ENCODE measurements at regions not wholly inside any gene's neighbourhood (a gene's known extent, or its start where the extent isn't known, plus 50 kb on each side); places are given as distances from the start of the nearest gene placed in this dataset.

DNA sequence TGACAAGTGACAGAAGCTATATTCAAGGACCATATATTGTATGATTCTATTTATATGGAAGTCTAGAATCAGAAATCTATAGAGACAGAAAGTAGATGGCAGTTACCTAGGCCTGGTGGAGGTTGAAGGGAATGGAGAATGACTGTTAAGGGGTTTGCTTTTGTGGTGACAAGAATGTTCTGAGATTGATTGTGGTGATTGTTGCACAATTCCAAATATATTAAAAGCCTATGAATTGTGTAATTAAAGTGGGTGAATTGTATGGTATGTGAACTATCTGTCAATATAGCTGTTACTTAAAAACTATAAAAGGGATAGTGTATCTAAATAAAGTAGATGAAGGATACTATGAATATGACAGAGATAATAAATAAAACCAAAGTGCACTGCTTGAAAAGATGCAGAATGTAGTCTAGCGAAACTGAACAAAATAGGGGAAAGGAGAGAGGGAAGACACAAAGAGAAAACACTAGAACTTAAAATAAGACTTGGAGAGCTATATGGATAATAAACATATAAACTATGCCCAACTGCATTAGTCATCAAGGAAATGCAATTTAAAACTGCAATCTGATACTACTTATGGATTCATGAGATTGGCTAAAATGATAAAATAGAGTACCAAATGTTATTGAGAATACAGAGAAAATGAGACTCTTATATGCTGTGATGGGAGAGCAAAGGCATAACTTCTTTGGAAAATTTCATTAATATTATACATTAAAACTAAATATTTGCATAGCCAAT, 82.1 kb upstream of the BANK1 start:
- TF ChIP-seq POLR2A (IDR thresholded peaks at IDR 0.05) (no peak), EP300 (IDR thresholded peaks at IDR 0.05) (no peak), POLR2AphosphoS5 (IDR thresholded peaks at IDR 0.05) (no peak)
- TF ChIP-seq, protein P1, sequence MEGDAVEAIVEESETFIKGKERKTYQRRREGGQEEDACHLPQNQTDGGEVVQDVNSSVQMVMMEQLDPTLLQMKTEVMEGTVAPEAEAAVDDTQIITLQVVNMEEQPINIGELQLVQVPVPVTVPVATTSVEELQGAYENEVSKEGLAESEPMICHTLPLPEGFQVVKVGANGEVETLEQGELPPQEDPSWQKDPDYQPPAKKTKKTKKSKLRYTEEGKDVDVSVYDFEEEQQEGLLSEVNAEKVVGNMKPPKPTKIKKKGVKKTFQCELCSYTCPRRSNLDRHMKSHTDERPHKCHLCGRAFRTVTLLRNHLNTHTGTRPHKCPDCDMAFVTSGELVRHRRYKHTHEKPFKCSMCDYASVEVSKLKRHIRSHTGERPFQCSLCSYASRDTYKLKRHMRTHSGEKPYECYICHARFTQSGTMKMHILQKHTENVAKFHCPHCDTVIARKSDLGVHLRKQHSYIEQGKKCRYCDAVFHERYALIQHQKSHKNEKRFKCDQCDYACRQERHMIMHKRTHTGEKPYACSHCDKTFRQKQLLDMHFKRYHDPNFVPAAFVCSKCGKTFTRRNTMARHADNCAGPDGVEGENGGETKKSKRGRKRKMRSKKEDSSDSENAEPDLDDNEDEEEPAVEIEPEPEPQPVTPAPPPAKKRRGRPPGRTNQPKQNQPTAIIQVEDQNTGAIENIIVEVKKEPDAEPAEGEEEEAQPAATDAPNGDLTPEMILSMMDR (IDR thresholded peaks at IDR 0.05) = no peak

All from sigmoid colon (tissue), 4 donors.